Activated CD4-positive, alpha-beta T cell treated with anti-CD3 and anti-CD28 coated beads for 48 hours (primary cell): ENCODE measurements at regions not wholly inside any gene's neighbourhood (a gene's known extent, or its start where the extent isn't known, plus 50 kb on each side); places are given as distances from the start of the nearest gene placed in this dataset.
"Not testable (repeated sequence)": the region's sequence is repeated elsewhere in the genome, so short reads cannot be mapped to it uniquely, and the experiment has no call there.

Experiments used
- DNase-seq: peaks from one replicate; pipeline ENCODE4 v3.0.0-alpha.2; 2020

GRCh38 chr2:76251342-76251741, 540.6 kb upstream of the GCFC2 start:
- no peak for DNase-seq

GRCh38 chr2:76247006-76247405, 536.3 kb upstream of the GCFC2 start:
- DNase-seq: no peak

- DNase-seq: no peak
These were observed 501.6 kb upstream of the GCFC2 start for GRCh38 chr2:76211991-76212985.

GRCh38 chr2:76210551-76210950, 499.8 kb upstream of the GCFC2 start:
- DNase-seq: no peak

- no peak for DNase-seq
These were observed 493.3 kb upstream of the GCFC2 start for GRCh38 chr2:76204048-76204447.

GRCh38 chr2:76202866-76203265, 492.2 kb upstream of the GCFC2 start:
- DNase-seq: no peak

GRCh38 chr2:76197842-76198448, 487.2 kb upstream of the GCFC2 start:
- DNase-seq: peak; percentile 65

GRCh38 chr2:76197428-76197827, 486.7 kb upstream of the GCFC2 start:
- DNase-seq: no peak

- no peak for DNase-seq
These were observed 483.5 kb upstream of the GCFC2 start for GRCh38 chr2:76194031-76194775.

GRCh38 chr2:76193089-76193488, 482.4 kb upstream of the GCFC2 start:
- DNase-seq: no peak

- DNase-seq: no peak
These were observed 477.8 kb upstream of the GCFC2 start for GRCh38 chr2:76188334-76189008.

- DNase-seq: no peak
These were observed 476.7 kb upstream of the GCFC2 start for GRCh38 chr2:76187415-76187814.

- no peak for DNase-seq
These were observed 470.0 kb upstream of the GCFC2 start for GRCh38 chr2:76180676-76181075.

GRCh38 chr2:76178610-76179009, 467.9 kb upstream of the GCFC2 start:
- DNase-seq: no peak

- DNase-seq: no peak
These were observed 464.6 kb upstream of the GCFC2 start for GRCh38 chr2:76175295-76175694.

GRCh38 chr2:76174505-76174904, 463.8 kb upstream of the GCFC2 start:
- DNase-seq: no peak

- not testable (repeated sequence) for DNase-seq
These were observed 462.5 kb upstream of the GCFC2 start for GRCh38 chr2:76173206-76173605.

- not testable (repeated sequence) for DNase-seq
These were observed 461.5 kb upstream of the GCFC2 start for GRCh38 chr2:76172154-76172595.

GRCh38 chr2:76170856-76171255, 460.1 kb upstream of the GCFC2 start:
- DNase-seq: no peak

- no peak for DNase-seq
These were observed 459.3 kb upstream of the GCFC2 start for GRCh38 chr2:76170009-76170384.

- no peak for DNase-seq
These were observed 458.7 kb upstream of the GCFC2 start for GRCh38 chr2:76169276-76170008.

GRCh38 chr2:76163860-76164259, 453.1 kb upstream of the GCFC2 start:
- DNase-seq: no peak
